HEK293T (cell line): ENCODE measurements at regions not wholly inside any gene's neighbourhood (a gene's known extent, or its start where the extent isn't known, plus 50 kb on each side); places are given as distances from the start of the nearest gene placed in this dataset.

Source experiments
- BHLHE40 ChIP-seq: fragments of 450-650 bp; IDR thresholded peaks from 2 replicates; pipeline ENCODE4 v1.6.1; 2016; ENCODE audit warnings: mild to moderate bottlenecking, moderate library complexity, borderline replicate concordance
- ELF4 ChIP-seq: fragments of 450-650 bp; IDR thresholded peaks from 2 replicates; pipeline ENCODE4 v1.6.1; 2017; ENCODE audit warnings: antibody characterized with exemption
- FOXA1 ChIP-seq: fragments of 450-650 bp; IDR thresholded peaks from 2 replicates; pipeline ENCODE4 v1.6.1; 2016; ENCODE audit warnings: mild to moderate bottlenecking
- FOXK2 ChIP-seq: fragments of 450-650 bp; IDR thresholded peaks from 2 replicates; pipeline ENCODE4 v1.6.1; 2016; ENCODE audit warnings: mild to moderate bottlenecking
- FOXM1 ChIP-seq: fragments of 450-650 bp; IDR thresholded peaks from 2 replicates; pipeline ENCODE4 v1.6.1; 2017; ENCODE audit warnings: mild to moderate bottlenecking, borderline replicate concordance
- HDGF ChIP-seq: fragments of 450-650 bp; IDR thresholded peaks from 2 replicates; pipeline ENCODE4 v1.6.1; 2017; ENCODE audit warnings: antibody characterized with exemption, borderline replicate concordance
- L3MBTL2 ChIP-seq: fragments of 450-650 bp; conservative IDR thresholded peaks from 2 replicates; pipeline ENCODE4 v1.6.1; 2016; ENCODE audit warnings: mild to moderate bottlenecking
- LEF1 ChIP-seq: fragments of 450-650 bp; IDR thresholded peaks from 2 replicates; pipeline ENCODE4 v1.6.1; 2017; ENCODE audit warnings: mild to moderate bottlenecking, borderline replicate concordance
- NFRKB ChIP-seq: fragments of 450-650 bp; IDR thresholded peaks from 2 replicates; pipeline ENCODE4 v1.6.1; 2016; ENCODE audit warnings: mild to moderate bottlenecking, moderate library complexity
- PKNOX1 ChIP-seq: fragments of 450-650 bp; IDR thresholded peaks from 2 replicates; pipeline ENCODE4 v1.6.1; 2016
- SP1 ChIP-seq: fragments of 450-650 bp; IDR thresholded peaks from 2 replicates; pipeline ENCODE4 v1.6.1; 2017
- SUZ12 ChIP-seq: fragments of 450-650 bp; IDR thresholded peaks from 2 replicates; pipeline ENCODE4 v1.6.1; 2016; ENCODE audit warnings: mild to moderate bottlenecking

- TF ChIP-seq HDGF, result no peak
- no peak for TF ChIP-seq FOXM1
- no peak for TF ChIP-seq PKNOX1
- TF ChIP-seq BHLHE40, result no peak
- TF ChIP-seq NFRKB, result no peak
- no peak for TF ChIP-seq ELF4
- TF ChIP-seq SP1, result no peak
- TF ChIP-seq L3MBTL2, result no peak
- TF ChIP-seq SUZ12, result no peak
- TF ChIP-seq FOXA1, result no peak
- TF ChIP-seq FOXK2, result no peak
- no peak for TF ChIP-seq LEF1
These were observed 729.0 kb upstream of the NR2F2 start for GRCh38 chr15:95601525-95601924.
